ENCODE measurements at regions not wholly inside any gene's neighbourhood (a gene's known extent, or its start where the extent isn't known, plus 50 kb on each side); places are given as distances from the start of the nearest gene placed in this dataset.
"Not testable (repeated sequence)": the region's sequence is repeated elsewhere in the genome, so short reads cannot be mapped to it uniquely, and the experiment has no call there.

DNA sequence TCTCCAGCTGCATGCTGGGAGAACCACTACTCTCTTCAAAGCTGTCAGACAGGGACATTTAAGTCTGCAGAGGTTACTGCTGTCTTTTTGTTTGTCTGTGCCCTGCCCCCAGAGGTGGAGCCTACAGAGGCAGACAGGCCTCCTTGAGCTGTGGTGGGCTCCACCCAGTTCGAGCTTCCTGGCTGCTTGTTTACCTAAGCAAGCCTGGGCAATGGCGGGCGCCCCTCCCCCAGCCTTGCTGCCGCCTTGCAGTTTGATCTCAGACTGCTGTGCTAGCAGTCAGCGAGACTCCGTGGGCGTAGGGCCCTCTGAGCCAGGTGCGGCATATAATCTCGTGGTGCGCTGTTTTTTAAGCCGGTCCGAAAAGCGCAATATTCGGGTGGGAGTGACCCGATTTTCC, 215.0 kb downstream of the STIM2 start:
- not testable (repeated sequence) for H3K36me3 ChIP-seq (ENCODE audit: control insufficient read depth, insufficient read depth, low read length); H3K27ac ChIP-seq (ENCODE audit: insufficient read depth, low read length); H3K27me3 ChIP-seq (ENCODE audit: control insufficient read depth, insufficient read depth, low read length); H3K4me3 ChIP-seq (replicated peaks in 1 of 4; ENCODE audit: control extremely low read depth in 1 of 4, insufficient read depth in 1 of 4, low read depth in 3 of 4, low read length in 4 of 4); H3K4me2 ChIP-seq (ENCODE audit: extremely low read depth, insufficient read depth, low read length); H2AFZ ChIP-seq (ENCODE audit: low read length); H3K9ac ChIP-seq (ENCODE audit: insufficient read depth, low read length); DNase-seq (ENCODE audit: low read depth in 2 of 2); H4K20me1 ChIP-seq (ENCODE audit: control insufficient read depth, extremely low read depth, insufficient read depth, low read length); H3K4me1 ChIP-seq (ENCODE audit: control insufficient read depth, extremely low read depth, insufficient read depth, low read length); H3K9me3 ChIP-seq (ENCODE audit: control insufficient read depth, insufficient read depth, low read depth, low read length); H3K79me2 ChIP-seq (ENCODE audit: control insufficient read depth, insufficient read depth, low read length)

DNA sequence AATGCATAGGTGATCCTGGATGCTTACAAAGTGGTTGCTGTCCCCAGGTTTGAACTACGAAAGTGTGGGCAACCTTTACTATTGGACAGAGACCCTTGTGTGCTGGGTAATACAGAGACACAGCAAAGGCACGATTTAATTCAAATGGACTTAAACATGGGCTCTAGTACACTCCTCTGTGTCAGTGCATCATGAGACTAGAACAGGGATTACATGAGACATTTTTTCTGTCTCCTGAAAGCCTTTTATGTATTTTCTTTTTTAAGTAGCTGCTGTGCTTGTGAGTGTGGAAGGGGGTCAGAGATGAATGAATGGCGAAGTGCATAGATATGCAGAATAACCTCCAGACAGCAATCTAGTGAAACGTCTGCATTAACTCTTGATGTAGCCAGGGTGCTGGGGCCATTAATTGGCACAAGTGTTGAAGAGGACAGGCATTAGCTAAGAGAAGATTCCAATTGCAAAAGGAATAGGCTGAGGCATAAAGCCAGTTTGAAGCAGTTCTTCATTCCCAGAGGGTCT, 218.4 kb downstream of the STIM2 start:
- no peaks in the 10 kb centered on the region for H3K79me2 ChIP-seq (ENCODE audit: control insufficient read depth, insufficient read depth, low read length)
- H3K27me3 ChIP-seq (ENCODE audit: control insufficient read depth, insufficient read depth, low read length) = peaks cover 4% of the 10 kb centered on the region
- no peak overlapping the region for H2AFZ ChIP-seq (ENCODE audit: low read length)
- no peak overlapping the region for H3K27ac ChIP-seq (ENCODE audit: insufficient read depth, low read length)
- H3K4me2 ChIP-seq (ENCODE audit: extremely low read depth, insufficient read depth, low read length) = no peak overlapping the region
- no peaks in the 10 kb centered on the region for H3K4me1 ChIP-seq (ENCODE audit: control insufficient read depth, extremely low read depth, insufficient read depth, low read length)
- no peaks in the 10 kb centered on the region for H4K20me1 ChIP-seq (ENCODE audit: control insufficient read depth, extremely low read depth, insufficient read depth, low read length)
- no peak overlapping the region for H3K9ac ChIP-seq (ENCODE audit: insufficient read depth, low read length)
- no peaks in the 10 kb centered on the region for H3K9me3 ChIP-seq (ENCODE audit: control insufficient read depth, insufficient read depth, low read depth, low read length)
- DNase-seq (ENCODE audit: low read depth in 2 of 2) = no peak
- H3K36me3 ChIP-seq (ENCODE audit: control insufficient read depth, insufficient read depth, low read length) = no peaks in the 10 kb centered on the region
- no peak overlapping the region for H3K4me3 ChIP-seq (replicated peaks in 1 of 4; ENCODE audit: control extremely low read depth in 1 of 4, insufficient read depth in 1 of 4, low read depth in 3 of 4, low read length in 4 of 4)
- TF ChIP-seq, protein P1, sequence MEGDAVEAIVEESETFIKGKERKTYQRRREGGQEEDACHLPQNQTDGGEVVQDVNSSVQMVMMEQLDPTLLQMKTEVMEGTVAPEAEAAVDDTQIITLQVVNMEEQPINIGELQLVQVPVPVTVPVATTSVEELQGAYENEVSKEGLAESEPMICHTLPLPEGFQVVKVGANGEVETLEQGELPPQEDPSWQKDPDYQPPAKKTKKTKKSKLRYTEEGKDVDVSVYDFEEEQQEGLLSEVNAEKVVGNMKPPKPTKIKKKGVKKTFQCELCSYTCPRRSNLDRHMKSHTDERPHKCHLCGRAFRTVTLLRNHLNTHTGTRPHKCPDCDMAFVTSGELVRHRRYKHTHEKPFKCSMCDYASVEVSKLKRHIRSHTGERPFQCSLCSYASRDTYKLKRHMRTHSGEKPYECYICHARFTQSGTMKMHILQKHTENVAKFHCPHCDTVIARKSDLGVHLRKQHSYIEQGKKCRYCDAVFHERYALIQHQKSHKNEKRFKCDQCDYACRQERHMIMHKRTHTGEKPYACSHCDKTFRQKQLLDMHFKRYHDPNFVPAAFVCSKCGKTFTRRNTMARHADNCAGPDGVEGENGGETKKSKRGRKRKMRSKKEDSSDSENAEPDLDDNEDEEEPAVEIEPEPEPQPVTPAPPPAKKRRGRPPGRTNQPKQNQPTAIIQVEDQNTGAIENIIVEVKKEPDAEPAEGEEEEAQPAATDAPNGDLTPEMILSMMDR (conservative IDR thresholded peaks at IDR 0.05 in 1 of 2, IDR thresholded peaks at IDR 0.05 in 1 of 2; ENCODE audit: low read depth in 1 of 2, low read length in 2 of 2) = no peak
- TF ChIP-seq EZH2 (IDR thresholded peaks at IDR 0.05; ENCODE audit: low read length, missing control alignments) = no peak

DNA sequence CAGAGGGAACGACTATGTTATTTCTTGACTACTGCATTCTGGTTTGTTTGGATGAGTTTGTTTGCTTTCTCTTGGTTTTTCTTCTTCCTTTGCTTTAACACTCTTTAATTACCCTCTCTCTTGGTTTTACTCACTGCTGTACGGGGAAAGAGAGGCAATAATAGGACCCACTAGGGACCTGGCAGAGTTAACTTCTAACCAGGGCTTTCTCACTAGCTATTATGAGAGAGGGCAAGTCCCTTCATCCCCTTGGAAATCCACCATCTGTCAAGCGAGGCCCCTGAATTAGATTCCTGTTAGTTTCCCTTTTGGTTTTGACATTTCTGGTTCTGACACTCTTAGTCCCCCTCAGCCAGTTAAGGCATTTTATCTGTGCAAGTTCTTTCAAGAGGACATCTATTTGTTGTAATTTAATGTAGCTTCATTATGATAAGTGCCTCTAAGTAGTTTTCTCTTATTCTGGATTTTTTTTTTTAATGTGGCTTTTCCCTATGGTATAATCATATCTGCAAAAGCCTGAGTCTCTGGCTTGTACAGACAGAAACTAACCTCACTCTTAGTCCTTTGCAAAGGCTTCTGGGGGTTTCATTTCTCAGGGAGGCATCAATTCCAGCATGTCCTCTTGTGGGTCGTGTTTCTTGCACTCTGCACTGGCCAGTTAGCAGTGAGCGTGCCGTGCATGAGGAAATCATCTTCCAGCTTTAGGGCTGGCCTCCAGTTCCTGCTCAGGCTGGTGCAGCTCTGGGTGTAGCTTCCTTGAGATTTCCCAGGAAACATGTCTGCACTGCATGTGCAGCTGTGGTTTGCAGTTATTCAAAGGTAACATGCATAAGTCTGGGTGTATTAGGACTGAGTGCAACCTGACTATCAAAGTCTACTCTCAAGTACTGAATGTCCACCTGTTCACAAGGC, 221.3 kb downstream of the STIM2 start:
- no peaks in the 10 kb centered on the region for H4K20me1 ChIP-seq (ENCODE audit: control insufficient read depth, extremely low read depth, insufficient read depth, low read length)
- H3K4me1 ChIP-seq (ENCODE audit: control insufficient read depth, extremely low read depth, insufficient read depth, low read length) = no peaks in the 10 kb centered on the region
- no peak overlapping the region for H3K9ac ChIP-seq (ENCODE audit: insufficient read depth, low read length)
- H3K79me2 ChIP-seq (ENCODE audit: control insufficient read depth, insufficient read depth, low read length) = no peaks in the 10 kb centered on the region
- no peak overlapping the region for H3K27ac ChIP-seq (ENCODE audit: insufficient read depth, low read length)
- peaks cover 4% of the 10 kb centered on the region for H3K27me3 ChIP-seq (ENCODE audit: control insufficient read depth, insufficient read depth, low read length)
- no peak overlapping the region for H3K4me2 ChIP-seq (ENCODE audit: extremely low read depth, insufficient read depth, low read length)
- no peaks in the 10 kb centered on the region for H3K9me3 ChIP-seq (ENCODE audit: control insufficient read depth, insufficient read depth, low read depth, low read length)
- TF ChIP-seq EZH2 (IDR thresholded peaks at IDR 0.05; ENCODE audit: low read length, missing control alignments) = no peak
- TF ChIP-seq, protein P1 (conservative IDR thresholded peaks at IDR 0.05 in 1 of 2, IDR thresholded peaks at IDR 0.05 in 1 of 2; ENCODE audit: low read depth in 1 of 2, low read length in 2 of 2) = no peak
- H2AFZ ChIP-seq (ENCODE audit: low read length) = no peak overlapping the region
- no peak overlapping the region for H3K4me3 ChIP-seq (replicated peaks in 1 of 4; ENCODE audit: control extremely low read depth in 1 of 4, insufficient read depth in 1 of 4, low read depth in 3 of 4, low read length in 4 of 4)
- no peaks in the 10 kb centered on the region for H3K36me3 ChIP-seq (ENCODE audit: control insufficient read depth, insufficient read depth, low read length)
- DNase-seq (ENCODE audit: low read depth in 2 of 2) = no peak

Measured in fibroblast of lung (primary cell).